Neural progenitor cell (in vitro differentiated cells): ENCODE measurements at regions not wholly inside any gene's neighbourhood (a gene's known extent, or its start where the extent isn't known, plus 50 kb on each side); places are given as distances from the start of the nearest gene placed in this dataset.

ENCODE experiments used
- CTCF ChIP-seq: fragments of 200-600 bp; sonication (generic); IDR thresholded peaks from 2 replicates; pipeline ENCODE4 v1.5.1; 2017; ENCODE audit warnings: antibody characterized with exemption, mild to moderate bottlenecking
- EZH2 ChIP-seq: fragments of 200-600 bp; sonication (generic); IDR thresholded peaks from 2 replicates; pipeline ENCODE4 v1.6.1; 2017; ENCODE audit warnings: antibody characterized with exemption, mild to moderate bottlenecking, moderate library complexity
- EZH2phosphoT487 ChIP-seq: fragments of 200-600 bp; sonication (generic); IDR thresholded peaks from 2 replicates; pipeline ENCODE4 v1.6.1; 2017; ENCODE audit warnings: antibody characterized with exemption

GRCh38 chr10:29895456-29895855 is 163.9 kb downstream of the JCAD start:
- TF ChIP-seq CTCF (no peak), EZH2 (no peak), EZH2phosphoT487 (no peak)
